Testis (tissue), 2 donors: ENCODE measurements at regions not wholly inside any gene's neighbourhood (a gene's known extent, or its start where the extent isn't known, plus 50 kb on each side); places are given as distances from the start of the nearest gene placed in this dataset.

ENCODE experiments used
- DNase-seq: peaks from one replicate; pipeline ENCODE4 v3.0.0-alpha.2; 2019
- H3K27ac ChIP-seq, 2 donors: fragments of 200-600 bp; sonication (generic); one replicate each; pipeline ENCODE4 v1.5.1; 2019
- H3K27me3 ChIP-seq: fragments of 200-600 bp; sonication (generic); one replicate; pipeline ENCODE4 v1.5.1; 2019
- H3K36me3 ChIP-seq: fragments of 200-600 bp; sonication (generic); one replicate; pipeline ENCODE4 v1.5.1; 2017; ENCODE audit warnings: low read depth; ENCODE audit errors: missing control alignments
- H3K4me1 ChIP-seq: fragments of 200-600 bp; sonication (generic); one replicate; pipeline ENCODE4 v1.5.1; 2019
- H3K4me3 ChIP-seq, 2 donors: fragments of 200-600 bp; sonication (generic); one replicate each; pipeline ENCODE4 v1.5.1; 2017 to 2019
- H3K9me3 ChIP-seq: fragments of 200-600 bp; sonication (generic); one replicate; pipeline ENCODE4 v1.5.1; 2017
- CTCF ChIP-seq, 3 experiments: fragments of 450-650 bp in 2 of 3; fragments of 200-600 bp in 1 of 3; sonication (generic) in 1 of 3; IDR thresholded peaks; one replicate each; pipeline ENCODE4 v1.5.1; 2016 to 2019; ENCODE audit warnings: antibody characterized with exemption in 3 of 3, mild to moderate bottlenecking in 2 of 3, moderate library complexity in 1 of 3
- POLR2A ChIP-seq: fragments of 450-650 bp; IDR thresholded peaks from one replicate; pipeline ENCODE4 v1.6.1; 2017; ENCODE audit warnings: antibody characterized with exemption, mild to moderate bottlenecking, moderate library complexity
- WGBS, 2 donors: methylation state at CpG; one replicate each; pipeline ENCODE4 v1.1.5; 2018; 5-methylcytosine and 5-hydroxymethylcytosine counted together
- intact Hi-C: fragments of 100-400 bp; cut with DNase I; formaldehyde crosslinking; loops from one replicate; pipeline ENCODE4 v1.15.1; 2023; ENCODE audit warnings: low total_unique reads

- WGBS, 2 donors: 51 to 53% methylated on average over 2 of the region's 2 CpGs
Measured at GRCh38 chr5:152592416-152592815, 187.3 kb upstream of the NMUR2 start.

DNA sequence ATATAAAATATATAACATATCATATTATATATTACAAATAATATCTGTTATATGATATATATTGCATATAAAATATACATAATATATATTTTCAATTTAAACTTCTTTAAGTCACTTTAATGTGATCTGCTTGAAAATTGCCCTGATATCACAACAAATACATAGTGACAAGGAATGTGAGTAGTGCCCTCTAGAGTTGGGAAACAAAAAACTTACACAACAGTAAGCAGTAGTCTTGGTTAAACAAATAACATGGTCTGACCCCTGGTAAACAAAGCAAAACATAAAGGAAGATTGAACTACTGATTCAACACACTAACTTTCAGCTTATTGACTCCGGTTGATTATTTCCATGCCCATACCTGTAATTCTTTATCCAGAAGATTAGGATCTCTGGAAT, 188.3 kb upstream of the NMUR2 start:
- H3K27ac ChIP-seq: no peak overlapping the region
- intact Hi-C loops: no loop called here

More at GRCh38 chr5:152592416-152592815, 187.3 kb upstream of the NMUR2 start:
- Histone ChIP-seq H3K27ac (no peak overlapping the region), H3K4me1 (no peaks in the 10 kb centered on the region), H3K4me3 (no peak overlapping the region), H3K27me3 (no peaks in the 10 kb centered on the region), H3K36me3 (no peaks in the 10 kb centered on the region), H3K9me3 (no peaks in the 10 kb centered on the region)
- intact Hi-C loops: no loop called here
- no peak for TF ChIP-seq CTCF (IDR thresholded peaks at IDR 0.05)
- TF ChIP-seq POLR2A: no peak
- DNase-seq: no peak

DNA sequence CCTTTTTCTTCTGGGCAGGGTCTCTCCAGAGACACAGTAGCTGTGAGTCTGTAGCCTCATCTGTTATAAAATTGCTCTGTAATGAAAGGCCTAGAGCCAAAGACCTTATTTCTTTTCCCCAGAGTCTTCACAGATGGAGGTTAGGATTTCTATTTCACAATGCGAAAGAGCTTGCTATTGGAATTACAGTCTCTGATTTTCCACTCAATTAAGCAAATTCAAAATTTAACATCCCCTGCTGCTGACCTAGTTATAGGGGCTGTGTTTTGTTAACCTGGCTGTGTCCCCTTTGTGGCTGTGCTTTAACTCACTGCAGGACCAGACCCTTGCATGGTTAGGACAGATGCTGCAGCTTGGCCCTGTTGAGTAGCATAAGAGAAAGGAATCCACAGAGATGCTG, 190.3 kb upstream of the NMUR2 start:
- H3K4me1 ChIP-seq: no peaks in the 10 kb centered on the region
- no peaks in the 10 kb centered on the region for H3K27me3 ChIP-seq
- no peak for TF ChIP-seq POLR2A
- TF ChIP-seq CTCF (IDR thresholded peaks at IDR 0.05): no peak
- DNase-seq: no peak
- intact Hi-C loops: no loop called here
- H3K9me3 ChIP-seq: no peaks in the 10 kb centered on the region
- 93 to 97% methylated on average over 1 of the region's 1 CpG for WGBS, 2 donors
- no peaks in the 10 kb centered on the region for H3K36me3 ChIP-seq
- no peak overlapping the region for H3K4me3 ChIP-seq
- no peak overlapping the region for H3K27ac ChIP-seq

More for the DNA sequence above, 188.3 kb upstream of the NMUR2 start:
- Histone ChIP-seq H3K4me3 (no peak overlapping the region), H3K9me3 (no peaks in the 10 kb centered on the region), H3K36me3 (no peaks in the 10 kb centered on the region), H3K27me3 (no peaks in the 10 kb centered on the region), H3K4me1 (no peaks in the 10 kb centered on the region)
- TF ChIP-seq CTCF (IDR thresholded peaks at IDR 0.05) (no peak), POLR2A (no peak)
- 86 to 93% methylated on average over 1 of the region's 1 CpG for WGBS, 2 donors
- DNase-seq: no peak

DNA sequence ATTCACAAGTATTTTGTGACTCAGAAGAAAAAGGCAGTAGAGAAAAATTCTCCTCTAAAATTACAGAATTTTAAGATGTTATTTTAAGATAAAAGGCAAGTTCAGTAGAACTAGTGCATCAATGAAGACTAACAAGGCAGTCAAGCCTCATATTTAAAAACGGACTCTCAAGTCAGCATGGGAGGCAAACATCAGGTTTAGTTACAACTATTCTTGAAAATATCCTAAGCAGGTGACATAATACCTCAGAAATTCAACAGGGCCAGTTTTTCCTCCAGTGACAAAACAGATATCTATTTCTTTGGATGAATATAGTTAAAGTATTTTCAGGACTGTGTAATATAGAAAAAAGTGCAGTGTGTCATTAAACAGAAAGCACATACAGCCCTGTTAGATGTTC, 194.0 kb upstream of the NMUR2 start:
- H3K4me1 ChIP-seq: no peaks in the 10 kb centered on the region
- no peak for DNase-seq
- H3K27ac ChIP-seq: no peak overlapping the region
- 72 to 77% methylated on average over 1 of the region's 1 CpG for WGBS, 2 donors
- no peaks in the 10 kb centered on the region for H3K36me3 ChIP-seq
- TF ChIP-seq CTCF (IDR thresholded peaks at IDR 0.05): no peak
- no peak for TF ChIP-seq POLR2A
- no peaks in the 10 kb centered on the region for H3K9me3 ChIP-seq
- no peak overlapping the region for H3K4me3 ChIP-seq
- H3K27me3 ChIP-seq: no peaks in the 10 kb centered on the region
- intact Hi-C loops: no loop called here
